ENCODE measurements at regions not wholly inside any gene's neighbourhood (a gene's known extent, or its start where the extent isn't known, plus 50 kb on each side); places are given as distances from the start of the nearest gene placed in this dataset.

DNA sequence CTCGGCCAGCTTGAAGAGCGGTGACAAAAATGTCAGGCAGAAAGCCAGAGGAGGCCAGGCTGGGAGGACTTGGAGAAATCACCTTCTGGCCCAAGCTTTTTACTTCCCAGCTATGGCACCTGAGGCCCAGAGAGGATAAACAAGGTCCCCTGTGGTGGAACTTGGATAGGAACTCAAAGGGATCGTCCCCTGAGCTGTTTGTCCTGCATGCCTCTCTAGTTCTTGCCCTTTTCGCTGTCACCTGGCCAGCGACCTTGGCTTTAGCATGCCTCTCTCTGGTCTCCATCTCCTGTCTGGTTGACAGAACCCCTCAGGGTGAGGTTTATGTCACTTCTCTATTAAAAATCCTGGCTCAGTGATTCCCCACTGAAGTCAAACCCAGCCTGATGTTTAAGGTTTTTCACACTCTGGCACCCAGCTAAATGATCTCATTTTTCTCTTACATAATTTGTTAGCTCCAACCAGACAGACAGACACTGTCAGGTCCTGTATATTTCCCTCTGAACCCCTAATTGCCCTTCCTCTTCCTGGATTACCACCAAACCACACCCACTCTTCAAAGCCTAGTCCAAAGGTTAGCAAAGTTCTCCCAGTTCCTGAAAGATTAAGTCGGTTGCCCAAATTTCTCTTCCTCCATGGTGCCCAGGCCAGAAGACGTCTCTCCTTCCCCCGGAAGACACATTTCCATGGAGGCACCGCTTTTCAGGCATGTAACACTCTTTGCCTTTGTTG lies 169.1 kb downstream of the FAM43A start:
- H3K9me3 Mint-ChIP-seq (ENCODE audit: insufficient read depth): no peaks in the 10 kb centered on the region
- Histone ChIP-seq H4K20me1 (ENCODE audit: control insufficient read depth, insufficient read depth, low read length, poor library complexity, severe bottlenecking) (no peaks in the 10 kb centered on the region), H3K27me3 (replicated peaks in 1 of 4; ENCODE audit: control extremely low read depth in 1 of 4, control insufficient read depth in 3 of 4, insufficient read depth in 4 of 4, low read length in 3 of 4) (no peaks in the 10 kb centered on the region), H3K4me3 (ENCODE audit: control extremely low read depth in 1 of 5, extremely low read depth in 1 of 5, insufficient read depth in 1 of 5, low read depth in 2 of 5, low read length in 4 of 5) (no peak overlapping the region), H3K9me3 (ENCODE audit: control extremely low read depth in 1 of 3, control insufficient read depth in 2 of 3, insufficient read depth in 1 of 3, low read length in 2 of 3) (peaks cover 0 to 5% (median 0%) of the 10 kb centered on the region in 3 donors), H3K36me3 (replicated peaks in 1 of 2; ENCODE audit: control extremely low read depth in 1 of 2, control insufficient read depth in 1 of 2, extremely low read depth in 1 of 2, insufficient read depth in 2 of 2, low read length in 1 of 2) (no peaks in the 10 kb centered on the region), H3K4me2 (replicated peaks; ENCODE audit: low read depth, low read length, poor library complexity, severe bottlenecking) (no peak overlapping the region), H3K27ac (ENCODE audit: low read length in 2 of 2) (no peak overlapping the region), H2AFZ (ENCODE audit: insufficient read depth, low read depth, low read length, poor library complexity, severe bottlenecking) (no peak overlapping the region), H3K79me2 (ENCODE audit: control insufficient read depth, insufficient read depth, low read length) (no peaks in the 10 kb centered on the region), H3K9ac (ENCODE audit: low read length) (no peak overlapping the region), H3K4me1 (ENCODE audit: control insufficient read depth in 2 of 2, insufficient read depth in 2 of 2, low read length in 2 of 2) (no peaks in the 10 kb centered on the region)
- DNase-seq (no peak), ATAC-seq (ENCODE audit: low read depth) (no peak)
- TF ChIP-seq EZH2 (IDR thresholded peaks at IDR 0.05; ENCODE audit: borderline replicate concordance, insufficient read depth, low read depth, low read length, poor library complexity, severe bottlenecking): no peak
- TF ChIP-seq, protein P1, sequence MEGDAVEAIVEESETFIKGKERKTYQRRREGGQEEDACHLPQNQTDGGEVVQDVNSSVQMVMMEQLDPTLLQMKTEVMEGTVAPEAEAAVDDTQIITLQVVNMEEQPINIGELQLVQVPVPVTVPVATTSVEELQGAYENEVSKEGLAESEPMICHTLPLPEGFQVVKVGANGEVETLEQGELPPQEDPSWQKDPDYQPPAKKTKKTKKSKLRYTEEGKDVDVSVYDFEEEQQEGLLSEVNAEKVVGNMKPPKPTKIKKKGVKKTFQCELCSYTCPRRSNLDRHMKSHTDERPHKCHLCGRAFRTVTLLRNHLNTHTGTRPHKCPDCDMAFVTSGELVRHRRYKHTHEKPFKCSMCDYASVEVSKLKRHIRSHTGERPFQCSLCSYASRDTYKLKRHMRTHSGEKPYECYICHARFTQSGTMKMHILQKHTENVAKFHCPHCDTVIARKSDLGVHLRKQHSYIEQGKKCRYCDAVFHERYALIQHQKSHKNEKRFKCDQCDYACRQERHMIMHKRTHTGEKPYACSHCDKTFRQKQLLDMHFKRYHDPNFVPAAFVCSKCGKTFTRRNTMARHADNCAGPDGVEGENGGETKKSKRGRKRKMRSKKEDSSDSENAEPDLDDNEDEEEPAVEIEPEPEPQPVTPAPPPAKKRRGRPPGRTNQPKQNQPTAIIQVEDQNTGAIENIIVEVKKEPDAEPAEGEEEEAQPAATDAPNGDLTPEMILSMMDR (IDR thresholded peaks at IDR 0.05): no peak
- CTCF ChIA-PET: no interaction called here
- 93% methylated on average over 9 of the region's 9 CpGs for WGBS (ENCODE audit: insufficient coverage)
- H3K4me3 Mint-ChIP-seq: no peak overlapping the region
- intact Hi-C loops (cut with micrococcal nuclease): no loop called here
- H3K4me1 Mint-ChIP-seq: no peaks in the 10 kb centered on the region
- H3K27me3 Mint-ChIP-seq: no peaks in the 10 kb centered on the region
- no peak overlapping the region for H3K27ac Mint-ChIP-seq
- POLR2A ChIA-PET: no interaction called here

DNA sequence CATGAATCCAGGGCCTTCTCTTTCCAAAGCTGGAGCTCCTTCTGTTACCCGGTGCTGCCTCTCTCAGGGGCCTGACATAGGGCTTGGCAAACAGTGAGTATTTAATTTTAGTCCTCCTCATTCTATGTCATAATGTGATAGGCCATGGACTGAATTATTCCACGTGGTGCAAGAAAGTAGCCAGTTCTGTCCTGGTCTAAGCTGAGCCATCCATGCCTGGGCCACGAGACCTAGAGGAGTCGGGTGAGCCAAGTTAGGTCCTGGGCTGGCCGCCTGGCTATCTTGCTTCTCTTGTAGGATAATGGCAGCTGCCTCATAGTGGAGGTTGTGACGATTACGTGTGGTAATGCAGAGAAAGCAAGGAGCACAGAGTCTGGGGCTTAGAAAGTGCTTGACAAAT lies 170.6 kb downstream of the FAM43A start:
- Histone ChIP-seq H3K4me2 (replicated peaks; ENCODE audit: low read depth, low read length, poor library complexity, severe bottlenecking) (no peak overlapping the region), H2AFZ (ENCODE audit: insufficient read depth, low read depth, low read length, poor library complexity, severe bottlenecking) (no peak overlapping the region), H3K4me3 (ENCODE audit: control extremely low read depth in 1 of 5, extremely low read depth in 1 of 5, insufficient read depth in 1 of 5, low read depth in 2 of 5, low read length in 4 of 5) (no peak overlapping the region), H3K9me3 (ENCODE audit: control extremely low read depth in 1 of 3, control insufficient read depth in 2 of 3, insufficient read depth in 1 of 3, low read length in 2 of 3) (peaks cover 0 to 5% (median 0%) of the 10 kb centered on the region in 3 donors), H3K27ac (ENCODE audit: low read length in 2 of 2) (no peak overlapping the region), H3K79me2 (ENCODE audit: control insufficient read depth, insufficient read depth, low read length) (no peaks in the 10 kb centered on the region), H3K9ac (ENCODE audit: low read length) (no peak overlapping the region), H4K20me1 (ENCODE audit: control insufficient read depth, insufficient read depth, low read length, poor library complexity, severe bottlenecking) (no peaks in the 10 kb centered on the region), H3K36me3 (replicated peaks in 1 of 2; ENCODE audit: control extremely low read depth in 1 of 2, control insufficient read depth in 1 of 2, extremely low read depth in 1 of 2, insufficient read depth in 2 of 2, low read length in 1 of 2) (no peaks in the 10 kb centered on the region), H3K27me3 (replicated peaks in 1 of 4; ENCODE audit: control extremely low read depth in 1 of 4, control insufficient read depth in 3 of 4, insufficient read depth in 4 of 4, low read length in 3 of 4) (no peaks in the 10 kb centered on the region), H3K4me1 (ENCODE audit: control insufficient read depth in 2 of 2, insufficient read depth in 2 of 2, low read length in 2 of 2) (peaks cover 0 to 3% of the 10 kb centered on the region in 2 donors)
- WGBS (ENCODE audit: insufficient coverage): 89% methylated on average over 6 of the region's 7 CpGs
- DNase-seq (no peak), ATAC-seq (ENCODE audit: low read depth) (no peak)
- no peak overlapping the region for H3K4me3 Mint-ChIP-seq
- no peaks in the 10 kb centered on the region for H3K27me3 Mint-ChIP-seq
- H3K4me1 Mint-ChIP-seq: peaks cover 1% of the 10 kb centered on the region
- intact Hi-C loops (cut with micrococcal nuclease): no loop called here
- no peak overlapping the region for H3K27ac Mint-ChIP-seq
- CTCF ChIA-PET: interaction anchor here (0.9 kb wide), 1 partner anchor 9 kb away, joined by 3 read pairs; no protein-coding TSS in a partner anchor
- no peaks in the 10 kb centered on the region for H3K9me3 Mint-ChIP-seq (ENCODE audit: insufficient read depth)
- POLR2A ChIA-PET: interaction anchor here (0.7 kb wide), 1 partner anchor 46 kb away, joined by 3 read pairs; no protein-coding TSS in a partner anchor
- TF ChIP-seq, protein P1 (IDR thresholded peaks at IDR 0.05): no peak
- TF ChIP-seq EZH2 (IDR thresholded peaks at IDR 0.05; ENCODE audit: borderline replicate concordance, insufficient read depth, low read depth, low read length, poor library complexity, severe bottlenecking): no peak

Measured in B cell (primary cell).